ENCODE measurements at regions not wholly inside any gene's neighbourhood (a gene's known extent, or its start where the extent isn't known, plus 50 kb on each side); places are given as distances from the start of the nearest gene placed in this dataset.

DNA sequence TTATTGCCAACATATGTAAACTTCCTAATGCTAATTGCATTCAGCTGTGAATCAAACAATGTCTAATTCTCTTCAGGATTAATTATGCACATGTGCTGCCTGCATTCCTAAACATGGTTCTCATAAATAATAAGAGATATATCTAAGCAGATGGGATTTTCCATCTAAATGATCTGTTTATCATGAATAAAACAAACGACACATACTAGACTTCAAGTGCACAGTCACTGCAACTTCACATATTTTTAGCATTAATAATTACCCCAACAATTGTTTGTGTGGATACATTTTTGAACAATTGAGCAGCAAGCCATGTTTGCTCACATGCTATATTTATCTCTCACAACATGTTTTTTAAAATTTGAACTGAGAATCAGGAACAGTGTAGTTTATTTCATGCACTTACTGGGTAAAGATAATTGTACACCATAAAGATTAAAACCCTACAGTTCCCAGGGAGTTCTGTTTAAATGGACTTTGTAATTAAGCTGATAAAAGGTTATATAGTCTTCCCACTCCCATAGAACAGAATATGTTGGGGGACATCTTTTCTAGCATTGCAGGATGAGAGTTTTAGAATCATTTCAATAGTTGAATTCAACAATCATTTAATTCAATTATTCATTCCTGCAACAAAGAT lies 378.5 kb downstream of the MDFIC start (continued):
- TF ChIP-seq ZBTB40 (IDR thresholded peaks at IDR 0.05; ENCODE audit: borderline replicate concordance) = no peak
- no peak for TF ChIP-seq BHLHE40 (IDR thresholded peaks at IDR 0.05; ENCODE audit: borderline replicate concordance in 1 of 2, low read depth in 2 of 2, low read length in 1 of 2)
- TF ChIP-seq RELA (IDR thresholded peaks at IDR 0.05; ENCODE audit: borderline replicate concordance, partially characterized antibody) = no peak

DNA sequence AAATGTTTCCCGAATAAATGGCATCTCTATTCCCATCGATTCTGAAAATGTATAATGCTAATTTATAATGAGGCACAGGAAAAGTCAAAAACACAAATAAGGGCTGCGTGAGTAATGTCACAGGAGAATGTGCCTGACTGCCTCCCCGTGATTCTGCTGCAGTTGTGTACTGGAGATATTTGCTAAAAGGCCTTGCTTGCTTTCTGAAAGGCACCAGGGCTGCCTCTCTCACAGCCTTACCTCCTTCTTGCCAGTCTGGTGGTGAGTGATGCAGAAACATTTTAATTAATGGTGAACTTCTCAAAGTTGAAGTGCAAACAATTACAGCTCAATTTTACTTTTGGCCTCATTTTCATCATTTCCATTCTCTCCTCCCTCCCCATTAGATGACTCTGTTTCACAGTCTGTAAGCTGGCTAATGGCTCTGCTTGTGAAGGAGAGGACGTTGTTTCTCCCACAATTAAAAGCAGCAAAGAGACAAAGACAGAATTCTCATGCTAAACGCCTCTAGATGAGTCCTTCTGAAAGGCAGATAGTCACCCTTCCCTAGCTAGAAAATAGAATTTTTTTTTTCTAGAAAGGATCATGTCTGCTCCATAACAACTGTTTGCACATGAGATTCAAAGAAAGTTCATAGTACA lies 377.6 kb downstream of the MDFIC start:
- DNase-seq (ENCODE audit: low read depth, low spot score) = no peak
- Histone ChIP-seq H3K4me2 (ENCODE audit: control insufficient read depth, insufficient read depth) (no peak overlapping the region), H3K4me3 (no peak overlapping the region), H3K27me3 (replicated peaks in 1 of 2; ENCODE audit: control insufficient read depth in 2 of 2, insufficient read depth in 2 of 2, low read length in 1 of 2) (no peaks in the 10 kb centered on the region), H4K20me1 (ENCODE audit: control insufficient read depth, insufficient read depth) (no peaks in the 10 kb centered on the region), H3K36me3 (ENCODE audit: control insufficient read depth in 2 of 2, insufficient read depth in 2 of 2, low read length in 1 of 2) (no peaks in the 10 kb centered on the region), H3K79me2 (ENCODE audit: control insufficient read depth, insufficient read depth, low read length) (no peaks in the 10 kb centered on the region), H3K27ac (ENCODE audit: control insufficient read depth, insufficient read depth) (no peak overlapping the region), H3K4me1 (ENCODE audit: control insufficient read depth, insufficient read depth, low read length) (no peaks in the 10 kb centered on the region), H2AFZ (ENCODE audit: control insufficient read depth, low read depth, low read length) (no peak overlapping the region), H3K9ac (ENCODE audit: control insufficient read depth, insufficient read depth, low read length) (no peak overlapping the region), H3K9me3 (replicated peaks; ENCODE audit: control insufficient read depth, insufficient read depth, low read length) (no peaks in the 10 kb centered on the region)
- ChIA-PET POLR2A (no interaction called here), CTCF (no interaction called here), RAD21 (ENCODE audit: unreplicated experiment) (no interaction called here), SMC1A (ENCODE audit: uncharacterized antibody, unreplicated experiment) (interaction anchor here (1.6 kb wide), 1 partner anchor 26 kb away, joined by 3 read pairs; no protein-coding TSS in a partner anchor)
- no TSS peak for BruUV-seq (replicated peaks)
- ATAC-seq = no peak
- under 1% methylated on average over 6 of the region's 6 CpGs for WGBS (ENCODE audit: insufficient coverage, insufficient replicate concordance, low lambda C conversion rate, missing lambda C conversion rate)
- intact Hi-C loops (cut with micrococcal nuclease; ENCODE audit: unreplicated experiment) = no loop called here
- in situ Hi-C loops (cut with MboI) = no loop called here
- no peak for TF ChIP-seq BHLHE40 (IDR thresholded peaks at IDR 0.05; ENCODE audit: borderline replicate concordance in 1 of 2, low read depth in 2 of 2, low read length in 1 of 2)
- no peak for TF ChIP-seq POU2F2 (IDR thresholded peaks at IDR 0.05; ENCODE audit: borderline replicate concordance, low read depth, low read length)
- TF ChIP-seq RELB (IDR thresholded peaks at IDR 0.05; ENCODE audit: low read depth) = no peak
- no peak for TF ChIP-seq MXI1 (IDR thresholded peaks at IDR 0.05; ENCODE audit: low read depth, low read length)
- no peak for TF ChIP-seq HDAC6 (IDR thresholded peaks at IDR 0.05; ENCODE audit: unreplicated experiment)
- no peak for TF ChIP-seq NR2F1 (conservative IDR thresholded peaks at IDR 0.05)
- TF ChIP-seq BMI1 (IDR thresholded peaks at IDR 0.05; ENCODE audit: borderline replicate concordance) = no peak
- no peak for FAIRE-seq
